ENCODE measurements at regions not wholly inside any gene's neighbourhood (a gene's known extent, or its start where the extent isn't known, plus 50 kb on each side); places are given as distances from the start of the nearest gene placed in this dataset.

- Histone ChIP-seq H3K36me3 (no peaks in the 10 kb centered on the region), H3K4me1 (no peaks in the 10 kb centered on the region), H3K4me3 (no peak overlapping the region), H3K27me3 (no peaks in the 10 kb centered on the region), H3K9me3 (no peaks in the 10 kb centered on the region), H3K27ac (no peak overlapping the region)
- DNase-seq = no peak
- TF ChIP-seq POLR2A (IDR thresholded peaks at IDR 0.05) (no peak), CTCF (IDR thresholded peaks at IDR 0.05) (no peak)
Measured at GRCh38 chr4:149211876-149212275, 603.8 kb downstream of the IQCM start.

- Histone ChIP-seq H3K9me3 (no peaks in the 10 kb centered on the region), H3K36me3 (no peaks in the 10 kb centered on the region), H3K4me3 (no peak overlapping the region), H3K27ac (peak overlapping the region in 1 of 4 donors; percentile 40), H3K27me3 (no peaks in the 10 kb centered on the region), H3K4me1 (no peaks in the 10 kb centered on the region)
- no peak for TF ChIP-seq POLR2A (IDR thresholded peaks at IDR 0.05)
- TF ChIP-seq CTCF (IDR thresholded peaks at IDR 0.05) = no peak
- DNase-seq = peak in 1 of 3 donors; percentile 60
Measured at GRCh38 chr4:149203256-149204001, 612.2 kb downstream of the IQCM start.

- no peak overlapping the region for H3K4me3 ChIP-seq
- no peak overlapping the region for H3K27ac ChIP-seq
- no peaks in the 10 kb centered on the region for H3K4me1 ChIP-seq
- TF ChIP-seq POLR2A (IDR thresholded peaks at IDR 0.05) (no peak), CTCF (IDR thresholded peaks at IDR 0.05) (no peak)
- no peak for DNase-seq
- no peaks in the 10 kb centered on the region for H3K9me3 ChIP-seq
- no peaks in the 10 kb centered on the region for H3K36me3 ChIP-seq
- H3K27me3 ChIP-seq = no peaks in the 10 kb centered on the region
Measured at GRCh38 chr4:149202117-149202516, 613.5 kb downstream of the IQCM start.

GRCh38 chr4:149199594-149199993, 616.0 kb downstream of the IQCM start:
- TF ChIP-seq POLR2A (IDR thresholded peaks at IDR 0.05) (no peak), CTCF (IDR thresholded peaks at IDR 0.05) (no peak)
- no peak for DNase-seq
- Histone ChIP-seq H3K4me3 (no peak overlapping the region), H3K27ac (no peak overlapping the region), H3K9me3 (no peaks in the 10 kb centered on the region), H3K36me3 (no peaks in the 10 kb centered on the region), H3K27me3 (no peaks in the 10 kb centered on the region), H3K4me1 (no peaks in the 10 kb centered on the region)

GRCh38 chr4:149194061-149194460, 621.6 kb downstream of the IQCM start:
- Histone ChIP-seq H3K27ac (no peak overlapping the region), H3K4me3 (no peak overlapping the region), H3K27me3 (no peaks in the 10 kb centered on the region), H3K4me1 (no peaks in the 10 kb centered on the region), H3K9me3 (no peaks in the 10 kb centered on the region), H3K36me3 (no peaks in the 10 kb centered on the region)
- no peak for DNase-seq
- no peak for TF ChIP-seq POLR2A (IDR thresholded peaks at IDR 0.05)
- no peak for TF ChIP-seq CTCF (IDR thresholded peaks at IDR 0.05)

Measured in Peyer's patch (tissue), 4 donors.